DMS53 (cell line): ENCODE measurements at regions not wholly inside any gene's neighbourhood (a gene's known extent, or its start where the extent isn't known, plus 50 kb on each side); places are given as distances from the start of the nearest gene placed in this dataset.

Source experiments
- DNase-seq: peaks from one replicate; lab custom pipeline; 2025; lab: John Stamatoyannopoulos, UW

DNA sequence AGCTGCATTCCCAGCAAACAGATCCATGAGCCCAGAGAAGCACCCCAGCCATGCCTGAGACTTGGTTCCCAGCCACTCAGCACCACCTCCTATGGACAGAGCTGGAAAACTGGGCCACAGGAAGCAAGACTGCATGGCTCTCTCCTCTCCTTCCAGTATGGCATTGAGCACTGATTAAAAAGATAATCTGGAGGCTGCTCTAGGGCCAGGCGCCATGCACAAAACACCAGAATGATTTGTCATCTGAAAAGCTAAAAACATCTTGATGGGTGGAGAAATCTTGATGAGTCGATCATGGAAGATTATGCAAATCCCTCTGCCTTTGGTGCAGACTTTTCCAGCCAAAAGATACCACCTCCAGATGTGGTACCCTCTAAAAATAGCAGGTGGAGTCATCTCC lies 62.7 kb upstream of the MRPS22 start:
- no peak for DNase-seq

DNA sequence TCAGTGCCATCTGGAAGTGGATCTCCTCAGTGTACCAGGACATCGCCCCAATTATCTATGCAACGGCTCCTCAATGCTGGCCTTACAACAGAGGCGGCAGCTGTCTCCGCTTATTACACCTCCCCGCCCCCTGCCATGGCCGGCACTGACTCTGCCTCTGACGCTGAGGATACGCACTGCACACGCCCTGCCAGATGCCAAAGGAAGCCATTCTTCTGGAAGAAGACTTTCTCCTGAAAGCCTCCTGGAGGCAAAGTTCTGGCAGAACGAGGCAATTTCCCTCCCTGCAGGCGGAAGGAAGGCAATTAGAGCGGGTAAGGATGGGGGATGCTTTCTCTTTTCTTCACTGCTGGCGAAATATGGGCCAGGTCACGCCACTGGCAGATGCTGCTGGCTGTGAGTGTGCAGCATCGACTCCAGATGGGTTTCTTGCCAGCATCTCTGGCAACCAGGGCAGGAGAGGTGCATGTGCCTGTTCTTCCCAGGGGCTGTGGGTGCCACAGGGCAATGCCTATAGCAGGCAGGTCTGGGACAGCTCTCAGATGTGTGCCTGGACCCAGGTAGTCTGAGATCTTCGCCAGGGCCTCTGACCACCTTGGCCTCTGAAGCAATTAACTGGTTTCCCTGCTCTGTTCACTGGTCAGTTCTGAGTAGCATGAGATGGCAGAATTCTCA lies 62.2 kb upstream of the MRPS22 start:
- DNase-seq, result no peak

DNA sequence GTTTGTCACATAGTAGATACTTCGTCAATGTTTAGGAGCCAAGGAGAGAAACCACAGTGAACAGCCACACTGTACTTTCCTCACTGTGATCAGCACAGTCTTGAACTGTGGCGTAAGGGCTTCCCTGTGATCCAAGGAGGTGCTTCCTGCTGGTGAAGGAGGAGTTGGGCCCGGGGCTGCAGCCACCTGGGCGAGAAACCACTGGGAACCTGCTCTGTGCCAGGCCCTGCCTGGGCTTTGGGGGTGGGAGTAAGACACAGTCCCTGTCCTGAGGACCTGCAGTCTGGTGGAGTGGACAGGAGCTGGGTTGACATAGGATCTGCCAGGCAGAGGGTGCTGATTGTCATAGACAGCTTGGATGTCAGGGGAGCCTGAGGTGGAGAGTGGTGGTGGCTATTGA lies 60.5 kb upstream of the MRPS22 start:
- no peak for DNase-seq

DNA sequence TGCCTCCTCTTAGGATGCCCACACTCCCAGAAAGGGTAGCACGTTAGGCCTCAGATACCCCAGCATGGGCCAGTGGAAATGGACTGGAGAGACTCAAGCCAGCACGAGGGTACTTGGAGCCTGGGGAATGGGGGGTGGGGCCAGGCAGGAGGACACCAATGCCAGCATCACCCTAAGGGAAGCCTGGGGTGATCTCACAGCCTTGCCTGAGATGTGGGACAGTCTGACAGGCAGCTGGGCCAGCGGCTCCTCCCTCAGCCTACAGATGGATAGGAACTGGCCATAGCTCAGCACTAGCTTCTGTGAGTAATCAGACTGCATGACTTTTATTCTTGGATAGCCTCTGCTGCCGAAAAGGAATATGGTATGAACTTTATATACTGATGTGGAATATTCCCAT lies 59.6 kb upstream of the MRPS22 start:
- no peak for DNase-seq

DNA sequence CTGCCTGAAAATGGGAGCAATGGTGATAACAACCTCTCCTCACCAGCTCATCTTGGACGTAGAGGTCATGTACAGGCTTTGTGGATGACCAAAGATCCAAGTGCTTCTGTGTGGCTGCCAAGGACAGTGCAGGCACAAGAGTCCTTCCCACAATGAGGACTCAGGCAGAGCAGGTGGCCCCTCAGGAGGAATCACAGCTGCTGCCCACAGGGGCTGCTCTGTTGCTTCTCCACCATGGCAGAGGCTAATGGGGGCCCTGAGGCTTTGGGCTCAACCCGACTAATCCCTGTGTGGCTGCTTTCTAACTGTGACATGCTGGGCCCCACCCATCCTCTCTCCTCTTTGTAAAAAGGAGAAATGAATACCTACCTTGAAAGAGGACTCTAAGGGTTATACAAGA lies 58.1 kb upstream of the MRPS22 start:
- no peak for DNase-seq

DNA sequence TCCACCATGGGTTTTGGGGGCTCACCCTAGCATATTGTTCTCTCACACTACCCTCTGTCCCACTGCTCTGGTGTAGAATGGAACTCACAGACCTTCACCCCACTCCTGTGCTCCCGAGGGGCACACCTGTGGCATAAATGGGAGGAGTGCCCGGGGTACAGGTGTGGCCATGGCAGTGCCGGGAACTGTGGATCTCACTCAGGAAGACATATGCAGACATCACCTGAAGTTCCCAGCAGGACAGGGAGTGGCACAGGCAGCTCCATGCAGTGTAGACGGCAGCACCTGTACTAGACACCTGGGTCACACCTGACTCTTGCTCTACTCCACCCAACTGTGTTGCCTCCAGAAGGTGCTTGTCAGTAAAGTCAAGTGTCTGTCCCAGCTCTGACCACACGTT lies 57.6 kb upstream of the MRPS22 start:
- no peak for DNase-seq

DNA sequence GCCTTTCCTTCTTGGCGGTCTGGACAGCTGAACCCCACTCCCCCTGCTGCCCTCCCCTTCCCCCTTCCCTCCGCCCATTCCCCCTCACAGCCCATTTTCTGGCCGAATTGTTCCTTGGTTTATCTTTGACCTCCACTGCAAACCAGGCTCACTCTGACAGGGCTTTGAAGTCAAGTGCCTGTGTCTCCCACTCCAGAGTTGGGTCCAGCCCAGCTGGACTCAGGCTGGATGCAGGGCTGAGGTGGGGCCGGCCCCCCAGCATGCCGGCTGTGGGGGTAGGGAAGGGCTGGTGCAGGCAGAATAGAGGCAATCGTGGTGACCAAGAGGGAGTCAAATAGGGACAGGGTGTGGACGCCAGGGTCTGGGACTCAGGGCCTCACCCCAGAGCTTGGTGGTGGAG lies 57.0 kb upstream of the MRPS22 start:
- no peak for DNase-seq

DNA sequence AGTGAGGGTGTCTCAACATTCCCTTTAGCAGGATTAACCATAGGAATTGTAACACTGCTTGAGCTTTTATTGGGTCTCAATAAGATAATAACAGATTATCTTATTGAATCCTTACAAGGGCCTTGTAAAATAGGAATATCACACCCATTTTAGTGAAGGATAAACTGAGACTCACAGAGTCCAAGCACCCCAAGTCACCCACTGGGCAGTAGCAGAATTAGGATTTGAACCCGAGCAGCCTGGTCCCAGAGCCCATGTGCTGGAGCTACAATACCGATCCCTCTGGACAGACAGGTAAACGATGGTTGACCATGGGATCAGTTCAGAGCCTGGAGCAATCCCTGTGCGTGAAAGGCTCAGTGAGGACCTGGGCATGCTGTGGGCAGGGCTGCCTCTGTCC lies 56.3 kb upstream of the MRPS22 start:
- DNase-seq, result no peak

DNA sequence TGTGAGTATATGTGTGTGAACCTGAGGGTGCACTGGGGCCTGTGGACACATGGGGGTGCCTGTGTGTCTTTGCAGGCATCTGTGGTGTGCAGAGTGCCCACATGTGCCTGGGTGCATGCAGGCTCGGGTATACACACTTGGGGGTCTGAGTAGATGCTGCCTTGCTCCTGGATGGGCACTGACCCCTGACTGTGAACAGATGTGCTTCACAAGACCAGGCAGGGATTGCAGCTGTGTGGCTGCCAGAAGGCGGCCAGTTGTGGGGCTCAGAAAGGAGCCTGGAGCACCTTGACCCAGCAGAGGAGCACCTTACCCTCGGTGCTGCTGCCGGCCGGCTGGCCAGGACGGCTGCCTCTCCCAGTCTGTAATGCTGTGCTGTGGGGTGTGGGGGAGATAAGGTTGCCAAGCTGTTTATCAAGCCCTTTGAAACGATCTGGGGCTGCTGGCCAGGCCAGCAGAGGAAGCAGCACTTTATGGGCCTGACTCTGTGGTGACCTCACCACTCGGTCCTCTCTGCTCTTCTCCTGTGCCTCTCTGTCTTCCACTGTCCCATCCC lies 55.5 kb upstream of the MRPS22 start:
- no peak for DNase-seq

DNA sequence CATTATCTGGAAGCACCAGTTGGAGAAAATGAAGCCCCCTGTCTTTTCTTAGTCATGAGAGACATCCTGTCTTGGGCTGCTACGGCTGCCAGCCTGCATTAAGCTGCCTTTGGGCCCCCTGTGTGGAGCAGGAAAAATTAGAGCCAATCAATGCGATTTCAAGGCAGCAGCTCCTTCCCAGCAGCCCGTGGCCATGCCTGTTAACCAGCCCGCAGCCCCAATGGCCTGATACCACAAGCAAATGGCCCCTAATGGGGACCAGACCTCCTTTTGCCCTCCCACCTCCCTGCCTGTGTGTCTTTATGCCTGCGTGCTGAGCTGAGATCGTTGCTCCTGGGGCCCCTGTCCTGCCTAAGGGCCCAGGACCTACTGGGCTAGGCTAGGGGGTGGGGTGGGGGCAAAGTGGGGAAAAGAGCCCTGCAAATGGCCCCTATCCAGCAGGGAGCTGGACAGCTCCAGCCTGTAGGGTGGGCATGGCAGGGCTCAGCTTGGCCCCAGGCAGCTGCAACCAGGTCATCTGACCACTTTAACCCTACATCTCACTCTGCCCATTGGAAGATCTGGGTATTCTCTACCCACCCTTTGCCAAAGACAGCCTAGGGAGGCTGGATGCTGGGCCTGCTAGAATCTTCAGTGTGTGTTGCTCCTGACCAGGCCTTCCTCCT lies 53.8 kb upstream of the MRPS22 start:
- DNase-seq, result no peak

DNA sequence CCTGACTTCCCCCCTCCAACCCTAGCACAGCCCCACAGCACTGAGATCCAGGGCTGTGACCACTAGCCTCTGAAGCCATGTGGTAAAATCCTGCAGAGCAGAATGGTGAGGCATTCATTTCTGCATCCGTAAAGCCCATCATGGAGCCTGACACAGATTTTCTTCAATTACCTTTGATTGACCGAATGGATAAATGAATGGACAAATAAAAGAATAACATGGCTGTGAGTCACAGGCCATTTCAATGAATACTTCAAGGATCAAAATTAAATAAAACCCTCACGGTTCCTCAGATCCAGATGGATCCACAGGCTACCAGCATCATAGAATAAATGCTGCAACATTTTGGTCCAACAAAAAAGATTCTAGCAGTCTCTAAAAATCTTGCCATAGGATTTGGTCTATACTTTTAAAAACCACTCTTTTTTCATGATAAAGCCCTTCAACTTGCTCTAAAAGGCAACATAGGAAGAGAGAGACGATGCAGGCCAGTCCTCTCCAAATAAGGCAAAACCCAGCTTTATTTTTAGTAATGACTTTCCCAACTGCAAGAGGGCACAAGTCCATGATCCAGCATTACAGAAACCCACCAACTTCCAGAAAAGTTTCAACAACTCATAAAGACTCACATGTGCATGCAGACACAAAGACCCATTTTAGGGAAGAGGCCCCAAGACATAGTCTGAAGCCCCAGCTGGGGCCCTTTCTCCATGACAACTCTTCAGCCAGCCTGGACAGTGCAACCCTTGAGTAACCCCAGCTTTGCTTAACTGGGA lies 52.4 kb upstream of the MRPS22 start:
- DNase-seq, result no peak

DNA sequence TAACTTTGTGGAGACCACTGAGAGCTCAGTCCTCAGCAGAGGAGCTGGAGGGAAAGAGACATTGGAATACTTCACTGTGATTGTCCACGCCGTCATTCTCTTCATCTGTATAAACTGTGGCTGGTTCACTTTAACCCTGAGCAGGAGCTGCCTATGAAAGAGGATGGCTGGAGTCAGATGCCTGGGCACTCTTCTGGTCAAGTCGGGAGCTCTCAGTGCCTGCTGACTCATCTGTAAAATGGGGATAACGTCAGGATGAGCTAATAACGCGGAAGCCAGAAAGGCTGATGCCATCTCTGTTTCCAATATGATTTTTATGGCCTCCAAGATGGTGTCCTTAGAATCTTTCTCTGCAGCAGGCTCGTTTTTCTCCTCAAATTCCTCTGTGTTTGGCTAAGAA lies 51.6 kb upstream of the MRPS22 start:
- DNase-seq, result no peak

DNA sequence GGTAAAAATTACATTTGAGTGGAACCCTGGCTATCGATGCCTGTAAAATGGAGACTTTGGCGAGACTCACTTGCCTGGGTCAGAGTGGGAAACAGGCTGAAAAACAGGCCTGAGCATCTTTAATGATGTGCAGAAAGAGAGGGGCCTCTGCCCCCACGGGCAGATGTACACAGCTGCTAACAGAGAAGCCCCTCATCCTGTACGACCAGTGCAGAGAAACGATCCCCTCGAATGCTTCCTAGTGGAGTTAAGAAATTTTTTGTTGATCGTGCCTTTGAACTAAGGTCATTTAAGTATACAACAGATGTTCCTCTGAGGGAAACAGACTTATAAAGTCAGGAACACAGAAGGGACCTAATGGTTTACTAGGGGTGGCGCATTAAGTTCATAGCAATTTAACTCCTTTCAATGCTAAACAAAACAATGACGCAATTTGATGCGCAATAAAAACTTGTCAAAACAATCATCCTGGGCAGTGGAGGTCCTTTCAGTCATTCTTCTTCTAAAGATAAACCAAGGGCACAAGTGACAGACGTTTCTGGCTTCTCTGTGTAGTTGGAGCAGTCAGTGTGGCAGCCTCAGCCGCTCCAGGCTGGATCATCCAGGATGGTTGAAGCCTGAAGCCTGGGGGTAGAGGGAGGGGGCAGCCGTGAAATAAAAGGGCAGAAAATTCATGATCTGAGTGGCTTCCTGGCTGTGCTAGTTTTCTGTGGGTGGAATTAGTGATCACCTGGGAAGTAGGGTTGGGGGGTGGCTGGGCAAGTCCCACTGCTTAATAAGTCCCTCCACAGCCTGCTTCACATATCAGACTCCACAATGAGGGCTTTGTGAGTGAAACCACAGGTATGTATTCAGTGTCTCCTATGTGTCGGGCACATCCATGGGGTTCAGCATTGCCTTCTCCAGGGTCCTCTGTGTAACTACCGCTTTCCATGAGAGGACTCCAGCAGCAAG lies 50.8 kb upstream of the MRPS22 start:
- DNase-seq, result no peak

DNA sequence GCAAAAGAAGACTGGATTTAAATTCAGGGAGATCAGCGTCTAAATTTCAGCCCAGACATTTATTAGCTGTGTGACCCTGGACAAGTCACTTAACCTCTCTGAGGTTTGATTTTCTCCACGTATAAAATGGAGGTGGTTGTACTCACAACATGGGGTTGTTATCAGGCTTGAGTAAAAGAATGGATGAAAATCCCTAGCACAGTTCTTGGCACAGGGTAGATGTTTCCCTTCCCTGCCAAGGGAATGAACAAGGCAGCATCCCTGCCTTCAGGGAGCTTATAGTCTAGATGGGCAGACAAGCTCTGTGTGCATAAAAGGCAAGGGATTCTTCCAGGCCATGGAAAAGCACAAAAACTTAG lies 50.2 kb upstream of the MRPS22 start:
- DNase-seq, result no peak
